Stomach (tissue), 8 donors: ENCODE measurements at regions not wholly inside any gene's neighbourhood (a gene's known extent, or its start where the extent isn't known, plus 50 kb on each side); places are given as distances from the start of the nearest gene placed in this dataset.

Source experiments
- DNase-seq, 2 donors: peaks; one replicate each; pipeline versions ENCODE4 v3.0.0 to v3.0.0-alpha.2; 2013 to 2019
- H3K27ac ChIP-seq, 5 donors: fragments of 200-600 bp in 4 of 5; sonication (generic) in 4 of 5; one replicate each; pipeline ENCODE4 v1.5.1; 2013 to 2019; ENCODE audit warnings: mild to moderate bottlenecking in 1 of 5, moderate library complexity in 1 of 5
- H3K27me3 ChIP-seq, 3 donors: fragments of 200-600 bp; sonication (generic); one replicate each; pipeline ENCODE4 v1.5.1; 2017 to 2019; ENCODE audit warnings: mixed run types in 1 of 3
- H3K36me3 ChIP-seq, 4 donors: fragments of 200-600 bp; sonication (generic); 1 replicate in 3 of 4; 2 replicates in 1 of 4; pipeline ENCODE4 v1.5.1; 2016 to 2019
- H3K4me1 ChIP-seq, 4 donors: fragments of 200-600 bp; sonication (generic); one replicate each; pipeline ENCODE4 v1.5.1; 2016 to 2019
- H3K4me3 ChIP-seq, 4 donors: fragments of 200-600 bp; sonication (generic) in 3 of 4; one replicate each; pipeline ENCODE4 v1.5.1; 2016 to 2019; ENCODE audit warnings: mild to moderate bottlenecking in 1 of 4
- H3K9me3 ChIP-seq, 4 donors: fragments of 200-600 bp; sonication (generic); one replicate each; pipeline ENCODE4 v1.5.1; 2016 to 2019
- EP300 ChIP-seq: sonication (generic); formaldehyde crosslinking; IDR thresholded peaks from one replicate; pipeline ENCODE4 v1.6.1; 2017; ENCODE audit warnings: antibody characterized with exemption
- POLR2A ChIP-seq, 4 donors: fragments of 450-650 bp; IDR thresholded peaks; one replicate each; pipeline ENCODE4 v1.6.1; 2016; ENCODE audit warnings: antibody characterized with exemption in 4 of 4, control low read depth in 2 of 4, mild to moderate bottlenecking in 1 of 4, moderate library complexity in 1 of 4
- POLR2AphosphoS5 ChIP-seq, 3 donors: sonication (generic); formaldehyde crosslinking; IDR thresholded peaks; one replicate each; pipeline ENCODE4 v1.6.1; 2016; ENCODE audit warnings: antibody characterized with exemption in 3 of 3
- WGBS, 5 donors: extraction: QIAGEN DNeasy Blood & Tissue Kit in 3 of 5; methylation state at CpG; one replicate each; pipeline versions ENCODE4 v1.1.5 to v1.1.7; 2013 to 2018; 5-methylcytosine and 5-hydroxymethylcytosine counted together
- intact Hi-C: fragments of 100-400 bp; cut with DNase I; formaldehyde crosslinking; loops from one replicate; pipeline ENCODE4 v1.15.1; 2023; ENCODE audit warnings: low total_unique reads
- TF ChIP-seq, protein P1 (sequence below), 7 experiments: fragments of 450-650 bp in 4 of 7; fragments of 200-600 bp in 3 of 7; sonication (generic) in 3 of 7; IDR thresholded peaks; one replicate each; pipeline ENCODE4 v1.5.1; 2016 to 2019; ENCODE audit warnings: antibody characterized with exemption in 7 of 7, control low read depth in 2 of 7, mild to moderate bottlenecking in 1 of 7
- donor health status: healthy with polysubstance abuse.
- donor health status: Bipolar disorder and iron deficiency.
- donor health status: healthy.

DNA sequence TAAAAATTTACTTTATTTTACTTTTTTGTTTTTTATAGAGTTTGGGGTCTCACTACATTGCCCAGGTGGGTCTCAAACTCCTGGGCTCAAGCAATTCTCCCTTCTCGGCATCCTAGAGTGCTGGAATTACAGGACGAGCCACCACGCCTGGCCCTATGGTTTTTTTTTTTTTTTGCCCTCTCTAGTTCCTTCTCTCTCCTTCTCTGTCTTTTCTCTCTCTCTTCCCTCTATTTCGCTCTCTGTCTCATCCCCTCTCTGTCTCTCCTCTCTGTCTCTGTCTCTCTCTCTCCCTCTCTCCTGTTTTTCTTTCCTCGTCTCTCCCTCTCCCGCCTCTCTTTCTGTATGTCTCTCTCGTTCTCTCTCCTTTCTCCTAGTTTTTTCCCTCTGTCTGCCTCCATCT, 202.6 kb upstream of the LHX5 start:
- 63 to 82% (median 73%) methylated on average over 7 of the region's 7 CpGs for WGBS, 5 donors
- Histone ChIP-seq H3K27ac (no peak overlapping the region), H3K4me3 (no peak overlapping the region), H3K9me3 (no peaks in the 10 kb centered on the region), H3K27me3 (peaks cover 0 to 92% (median 9%) of the 10 kb centered on the region in 3 donors), H3K4me1 (no peaks in the 10 kb centered on the region), H3K36me3 (no peaks in the 10 kb centered on the region)
- DNase-seq, result no peak
- TF ChIP-seq, protein P1, sequence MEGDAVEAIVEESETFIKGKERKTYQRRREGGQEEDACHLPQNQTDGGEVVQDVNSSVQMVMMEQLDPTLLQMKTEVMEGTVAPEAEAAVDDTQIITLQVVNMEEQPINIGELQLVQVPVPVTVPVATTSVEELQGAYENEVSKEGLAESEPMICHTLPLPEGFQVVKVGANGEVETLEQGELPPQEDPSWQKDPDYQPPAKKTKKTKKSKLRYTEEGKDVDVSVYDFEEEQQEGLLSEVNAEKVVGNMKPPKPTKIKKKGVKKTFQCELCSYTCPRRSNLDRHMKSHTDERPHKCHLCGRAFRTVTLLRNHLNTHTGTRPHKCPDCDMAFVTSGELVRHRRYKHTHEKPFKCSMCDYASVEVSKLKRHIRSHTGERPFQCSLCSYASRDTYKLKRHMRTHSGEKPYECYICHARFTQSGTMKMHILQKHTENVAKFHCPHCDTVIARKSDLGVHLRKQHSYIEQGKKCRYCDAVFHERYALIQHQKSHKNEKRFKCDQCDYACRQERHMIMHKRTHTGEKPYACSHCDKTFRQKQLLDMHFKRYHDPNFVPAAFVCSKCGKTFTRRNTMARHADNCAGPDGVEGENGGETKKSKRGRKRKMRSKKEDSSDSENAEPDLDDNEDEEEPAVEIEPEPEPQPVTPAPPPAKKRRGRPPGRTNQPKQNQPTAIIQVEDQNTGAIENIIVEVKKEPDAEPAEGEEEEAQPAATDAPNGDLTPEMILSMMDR (IDR thresholded peaks at IDR 0.05), result no peak
- TF ChIP-seq EP300 (no peak), POLR2A (IDR thresholded peaks at IDR 0.05) (no peak), POLR2AphosphoS5 (IDR thresholded peaks at IDR 0.05) (no peak)
- intact Hi-C loops, result no loop called here

DNA sequence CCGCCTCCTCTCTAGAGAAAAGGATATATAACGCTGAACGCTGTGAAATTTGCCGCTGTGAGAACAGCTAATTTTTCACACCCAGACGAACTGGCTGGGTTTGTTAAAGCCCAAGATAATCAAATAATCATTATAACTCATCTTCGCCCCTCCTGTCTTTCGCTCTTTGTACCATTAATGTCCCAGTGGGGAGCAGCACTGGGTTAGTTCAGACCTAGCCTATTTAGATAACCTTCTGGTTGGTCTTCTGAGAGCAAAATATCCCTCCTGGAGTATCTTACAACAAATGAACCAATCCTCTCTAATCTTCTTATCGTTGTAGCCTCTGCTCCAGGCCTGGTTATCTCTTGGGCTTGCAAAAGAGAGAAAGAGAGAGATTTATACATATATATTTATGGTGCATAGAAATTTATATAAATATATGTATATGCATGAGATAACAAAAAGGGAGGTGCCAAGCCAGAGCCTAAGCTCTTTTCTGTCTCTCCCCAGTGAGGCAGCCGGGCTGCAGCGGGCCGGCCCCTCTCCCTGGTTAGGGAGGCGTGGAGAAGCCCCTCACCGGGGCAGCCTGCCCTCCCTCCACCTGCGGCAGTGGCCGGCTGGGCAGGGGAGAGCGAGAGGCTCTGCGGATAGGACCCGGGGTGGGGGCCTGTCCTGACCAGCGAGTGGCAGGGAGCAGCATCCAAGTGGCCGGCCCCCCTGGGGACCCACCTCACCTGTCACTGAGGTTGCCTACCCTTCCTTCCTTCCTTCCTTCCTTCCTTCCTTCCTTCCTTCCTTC, 202.0 kb upstream of the LHX5 start:
- no peak overlapping the region for H3K27ac ChIP-seq
- no peaks in the 10 kb centered on the region for H3K4me1 ChIP-seq
- intact Hi-C loops, result no loop called here
- 48 to 66% (median 55%) methylated on average over 20 of the region's 20 CpGs for WGBS, 5 donors
- no peaks in the 10 kb centered on the region for H3K9me3 ChIP-seq
- no peak for DNase-seq
- no peaks in the 10 kb centered on the region for H3K36me3 ChIP-seq
- no peak overlapping the region for H3K4me3 ChIP-seq
- H3K27me3 ChIP-seq, result peaks cover 0 to 94% (median 9%) of the 10 kb centered on the region in 3 donors
- TF ChIP-seq, protein P1 (IDR thresholded peaks at IDR 0.05), result no peak
- no peak for TF ChIP-seq EP300
- TF ChIP-seq POLR2AphosphoS5 (IDR thresholded peaks at IDR 0.05), result no peak
- TF ChIP-seq POLR2A (IDR thresholded peaks at IDR 0.05), result no peak

DNA sequence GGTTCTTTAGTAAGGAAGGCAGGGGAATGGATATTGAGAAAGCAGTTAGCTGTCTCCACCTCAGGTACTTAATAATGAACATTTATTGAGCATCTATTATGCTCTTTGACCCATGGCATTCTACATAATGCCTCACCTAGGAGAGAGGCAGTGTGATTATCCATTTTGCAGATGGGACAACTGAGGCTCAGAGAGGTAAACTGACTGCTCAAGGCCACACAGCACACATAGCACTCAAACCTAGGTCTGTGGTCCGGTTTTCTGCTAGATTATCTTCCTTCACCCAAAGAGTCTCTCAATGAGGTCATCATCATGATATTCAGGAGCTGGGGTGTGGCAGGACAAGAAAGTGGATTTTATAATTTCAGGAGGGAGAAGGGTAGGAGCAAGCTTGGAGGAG, 199.1 kb upstream of the LHX5 start:
- H3K36me3 ChIP-seq, result no peaks in the 10 kb centered on the region
- no peak overlapping the region for H3K27ac ChIP-seq
- no peak overlapping the region for H3K4me3 ChIP-seq
- DNase-seq, result no peak
- H3K4me1 ChIP-seq, result no peaks in the 10 kb centered on the region
- H3K9me3 ChIP-seq, result no peaks in the 10 kb centered on the region
- TF ChIP-seq, protein P1 (IDR thresholded peaks at IDR 0.05), result no peak
- TF ChIP-seq POLR2A (IDR thresholded peaks at IDR 0.05) (no peak), EP300 (no peak), POLR2AphosphoS5 (IDR thresholded peaks at IDR 0.05) (no peak)
- WGBS, 5 donors, result 71 to 100% (median 84%) methylated on average over 1 of the region's 1 CpG
- peaks cover 4 to 97% (median 22%) of the 10 kb centered on the region in 3 donors for H3K27me3 ChIP-seq
- intact Hi-C loops, result no loop called here

DNA sequence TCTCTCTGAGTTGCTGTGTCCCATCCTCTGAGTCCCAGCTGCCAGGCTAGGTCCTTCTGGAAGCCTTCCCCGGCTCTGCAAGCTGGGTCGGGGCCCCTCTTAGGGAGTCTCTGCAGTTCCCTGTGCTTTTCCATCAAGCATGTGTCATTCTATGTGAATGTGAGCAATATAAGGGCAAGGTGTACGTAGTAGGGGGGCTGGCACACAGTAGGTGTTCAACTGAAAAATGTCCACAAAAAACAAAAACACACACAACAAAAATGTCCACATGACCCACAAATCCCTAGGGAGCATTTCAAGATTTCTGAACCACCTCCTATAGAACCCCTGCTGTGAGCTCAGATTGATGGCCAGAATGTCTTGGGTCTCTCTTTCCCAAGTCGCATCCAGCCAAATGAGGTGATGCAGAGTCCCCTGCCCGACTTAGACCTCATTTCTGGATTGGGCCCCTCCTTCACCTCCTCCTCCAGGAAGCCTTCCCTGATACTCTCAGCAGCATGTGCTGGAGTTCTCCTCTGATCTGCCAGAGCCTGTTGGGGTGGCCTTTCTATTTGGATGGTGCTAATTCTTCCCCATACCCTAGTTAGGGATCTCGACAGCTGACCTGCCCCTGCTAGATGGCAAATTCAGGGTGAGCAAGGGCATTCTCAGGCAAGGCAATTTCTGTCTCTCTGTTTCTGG, 196.1 kb upstream of the LHX5 start:
- H3K36me3 ChIP-seq, result no peaks in the 10 kb centered on the region
- no peaks in the 10 kb centered on the region for H3K9me3 ChIP-seq
- no peak for TF ChIP-seq POLR2A (IDR thresholded peaks at IDR 0.05)
- TF ChIP-seq, protein P1 (IDR thresholded peaks at IDR 0.05), result no peak
- TF ChIP-seq EP300, result no peak
- TF ChIP-seq POLR2AphosphoS5 (IDR thresholded peaks at IDR 0.05), result no peak
- WGBS, 5 donors, result 46 to 53% (median 48%) methylated on average over 6 of the region's 6 CpGs
- H3K4me1 ChIP-seq, result no peaks in the 10 kb centered on the region
- intact Hi-C loops, result no loop called here
- no peak for DNase-seq
- no peak overlapping the region for H3K27ac ChIP-seq
- H3K4me3 ChIP-seq, result no peak overlapping the region
- H3K27me3 ChIP-seq, result peaks cover 4 to 77% (median 22%) of the 10 kb centered on the region in 3 donors
